Endothelial cell of umbilical vein (primary cell): ENCODE measurements at regions not wholly inside any gene's neighbourhood (a gene's known extent, or its start where the extent isn't known, plus 50 kb on each side); places are given as distances from the start of the nearest gene placed in this dataset.

Experiments
- CTCF ChIP-seq, 2 donors: IDR thresholded peaks; 1 replicate in 1 of 2; 2 replicates in 1 of 2; pipeline ENCODE4 v1.5.1; 2011; ENCODE audit warnings: low read length in 2 of 2, mild to moderate bottlenecking in 2 of 2, moderate library complexity in 2 of 2, control low read depth in 1 of 2, inconsistent platforms in 1 of 2, low read depth in 1 of 2; ENCODE audit not compliant: insufficient read depth in 1 of 2; ENCODE audit errors: extremely low read depth in 1 of 2
- FOS ChIP-seq: IDR thresholded peaks from 2 replicates; pipeline ENCODE4 v1.6.1; 2011; ENCODE audit warnings: mild to moderate bottlenecking, low read length, moderate library complexity, borderline replicate concordance; ENCODE audit not compliant: insufficient read depth
- POLR2A ChIP-seq: IDR thresholded peaks from 2 replicates; pipeline ENCODE4 v1.6.1; 2012; ENCODE audit warnings: low read depth, mild to moderate bottlenecking, control low read depth, low read length

GRCh38 chr10:130607366-130607765 is 471.2 kb downstream of the GLRX3 start:
- TF ChIP-seq FOS (no peak), CTCF (IDR thresholded peaks at IDR 0.05; ENCODE audit: extremely low read depth in 1 of 2, insufficient read depth in 1 of 2, low read depth in 1 of 2, low read length in 2 of 2) (no peak), POLR2A (no peak)
